ENCODE measurements at regions not wholly inside any gene's neighbourhood (a gene's known extent, or its start where the extent isn't known, plus 50 kb on each side); places are given as distances from the start of the nearest gene placed in this dataset.

GRCh38 chr4:1495416-1496115 lies 89.3 kb upstream of the NKX1-1 start:
- H3K27ac ChIP-seq, result no peak overlapping the region
- no peak for TF ChIP-seq CTCF (conservative IDR thresholded peaks at IDR 0.05)
- TF ChIP-seq ZFX (IDR thresholded peaks at IDR 0.05), result no peak

GRCh38 chr4:1494416-1495315 lies 88.4 kb upstream of the NKX1-1 start:
- TF ChIP-seq CTCF (conservative IDR thresholded peaks at IDR 0.05), result no peak
- no peak for TF ChIP-seq ZFX (IDR thresholded peaks at IDR 0.05)
- no peak overlapping the region for H3K27ac ChIP-seq

- TF ChIP-seq ZFX (IDR thresholded peaks at IDR 0.05), result no peak
- H3K27ac ChIP-seq, result no peak overlapping the region
These were observed 87.5 kb upstream of the NKX1-1 start for GRCh38 chr4:1493540-1494287.

GRCh38 chr4:1492651-1493539 lies 86.7 kb upstream of the NKX1-1 start:
- H3K27ac ChIP-seq, result no peak overlapping the region
- TF ChIP-seq ZFX (IDR thresholded peaks at IDR 0.05) (no peak), CTCF (conservative IDR thresholded peaks at IDR 0.05) (no peak)

- H3K27ac ChIP-seq, result no peak overlapping the region
These were observed 85.9 kb upstream of the NKX1-1 start for GRCh38 chr4:1492142-1492457.

GRCh38 chr4:1491328-1492141 lies 85.3 kb upstream of the NKX1-1 start:
- TF ChIP-seq ZFX (IDR thresholded peaks at IDR 0.05) (no peak), CTCF (conservative IDR thresholded peaks at IDR 0.05) (no peak)
- H3K27ac ChIP-seq, result no peak overlapping the region

More at GRCh38 chr4:1492142-1492457, 85.9 kb upstream of the NKX1-1 start:
- TF ChIP-seq CTCF (conservative IDR thresholded peaks at IDR 0.05) (no peak), ZFX (IDR thresholded peaks at IDR 0.05) (no peak)

Measured in C4-2B (cell line).